ENCODE measurements at regions not wholly inside any gene's neighbourhood (a gene's known extent, or its start where the extent isn't known, plus 50 kb on each side); places are given as distances from the start of the nearest gene placed in this dataset.

GRCh38 chr14:62099091-62099490 is 336.9 kb downstream of the SNAPC1 start:
- H3K4me3 ChIP-seq (ENCODE audit: low read depth in 1 of 3, low read length in 3 of 3) = no peak overlapping the region
- no peaks in the 10 kb centered on the region for H3K27me3 ChIP-seq (ENCODE audit: control insufficient read depth in 4 of 4, insufficient read depth in 4 of 4, low read length in 3 of 4)
- WGBS = 32% methylated on average over 1 of the region's 1 CpG
- no peaks in the 10 kb centered on the region for H3K4me1 ChIP-seq (ENCODE audit: control insufficient read depth in 4 of 4, insufficient read depth in 4 of 4, low read length in 3 of 4)
- no peak for DNase-seq (ENCODE audit: low spot score)
- H3K27ac ChIP-seq (ENCODE audit: low read depth in 1 of 2, low read length in 2 of 2) = no peak overlapping the region
- H3K9ac ChIP-seq (ENCODE audit: low read depth in 1 of 2, low read length in 2 of 2) = no peak overlapping the region
- TF ChIP-seq GABPA (IDR thresholded peaks at IDR 0.05 in 1 of 2, conservative IDR thresholded peaks at IDR 0.05 in 1 of 2) (no peak), FOXA1 (IDR thresholded peaks at IDR 0.05) (no peak), JUND (IDR thresholded peaks at IDR 0.05) (no peak)
- TF ChIP-seq, protein P1, sequence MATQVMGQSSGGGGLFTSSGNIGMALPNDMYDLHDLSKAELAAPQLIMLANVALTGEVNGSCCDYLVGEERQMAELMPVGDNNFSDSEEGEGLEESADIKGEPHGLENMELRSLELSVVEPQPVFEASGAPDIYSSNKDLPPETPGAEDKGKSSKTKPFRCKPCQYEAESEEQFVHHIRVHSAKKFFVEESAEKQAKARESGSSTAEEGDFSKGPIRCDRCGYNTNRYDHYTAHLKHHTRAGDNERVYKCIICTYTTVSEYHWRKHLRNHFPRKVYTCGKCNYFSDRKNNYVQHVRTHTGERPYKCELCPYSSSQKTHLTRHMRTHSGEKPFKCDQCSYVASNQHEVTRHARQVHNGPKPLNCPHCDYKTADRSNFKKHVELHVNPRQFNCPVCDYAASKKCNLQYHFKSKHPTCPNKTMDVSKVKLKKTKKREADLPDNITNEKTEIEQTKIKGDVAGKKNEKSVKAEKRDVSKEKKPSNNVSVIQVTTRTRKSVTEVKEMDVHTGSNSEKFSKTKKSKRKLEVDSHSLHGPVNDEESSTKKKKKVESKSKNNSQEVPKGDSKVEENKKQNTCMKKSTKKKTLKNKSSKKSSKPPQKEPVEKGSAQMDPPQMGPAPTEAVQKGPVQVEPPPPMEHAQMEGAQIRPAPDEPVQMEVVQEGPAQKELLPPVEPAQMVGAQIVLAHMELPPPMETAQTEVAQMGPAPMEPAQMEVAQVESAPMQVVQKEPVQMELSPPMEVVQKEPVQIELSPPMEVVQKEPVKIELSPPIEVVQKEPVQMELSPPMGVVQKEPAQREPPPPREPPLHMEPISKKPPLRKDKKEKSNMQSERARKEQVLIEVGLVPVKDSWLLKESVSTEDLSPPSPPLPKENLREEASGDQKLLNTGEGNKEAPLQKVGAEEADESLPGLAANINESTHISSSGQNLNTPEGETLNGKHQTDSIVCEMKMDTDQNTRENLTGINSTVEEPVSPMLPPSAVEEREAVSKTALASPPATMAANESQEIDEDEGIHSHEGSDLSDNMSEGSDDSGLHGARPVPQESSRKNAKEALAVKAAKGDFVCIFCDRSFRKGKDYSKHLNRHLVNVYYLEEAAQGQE (IDR thresholded peaks at IDR 0.05) = no peak
- TF ChIP-seq, protein P2, sequence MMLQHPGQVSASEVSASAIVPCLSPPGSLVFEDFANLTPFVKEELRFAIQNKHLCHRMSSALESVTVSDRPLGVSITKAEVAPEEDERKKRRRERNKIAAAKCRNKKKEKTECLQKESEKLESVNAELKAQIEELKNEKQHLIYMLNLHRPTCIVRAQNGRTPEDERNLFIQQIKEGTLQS (IDR thresholded peaks at IDR 0.05) = no peak
- no peaks in the 10 kb centered on the region for H3K9me3 ChIP-seq (ENCODE audit: control insufficient read depth in 4 of 4, low read length in 3 of 4)
- H3K36me3 ChIP-seq (ENCODE audit: control insufficient read depth in 4 of 4, insufficient read depth in 3 of 4, low read depth in 1 of 4, low read length in 3 of 4) = no peaks in the 10 kb centered on the region

DNA sequence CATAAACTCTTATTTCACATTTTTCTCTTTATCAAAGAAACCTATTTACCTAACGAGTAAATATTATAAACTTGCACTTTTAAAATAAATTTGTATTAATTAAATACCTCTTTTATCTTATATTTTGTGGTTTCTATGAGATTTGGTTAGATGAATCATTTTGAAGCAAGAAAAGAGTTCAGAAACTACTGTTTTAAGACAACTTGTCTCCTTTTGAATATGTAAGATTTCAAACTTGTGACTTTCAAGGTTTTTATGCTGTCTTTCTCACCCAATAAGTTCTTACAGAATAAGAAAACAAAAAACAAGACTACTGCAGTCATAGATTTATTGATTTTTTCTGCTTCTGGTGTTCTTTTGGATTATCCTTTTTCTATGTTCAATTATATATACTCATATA is 339.0 kb downstream of the SNAPC1 start:
- Histone ChIP-seq H3K9me3 (ENCODE audit: control insufficient read depth in 4 of 4, low read length in 3 of 4) (no peaks in the 10 kb centered on the region), H3K4me1 (ENCODE audit: control insufficient read depth in 4 of 4, insufficient read depth in 4 of 4, low read length in 3 of 4) (no peaks in the 10 kb centered on the region), H3K9ac (ENCODE audit: low read depth in 1 of 2, low read length in 2 of 2) (no peak overlapping the region), H3K27ac (ENCODE audit: low read depth in 1 of 2, low read length in 2 of 2) (no peak overlapping the region), H3K4me3 (ENCODE audit: low read depth in 1 of 3, low read length in 3 of 3) (no peak overlapping the region), H3K27me3 (ENCODE audit: control insufficient read depth in 4 of 4, insufficient read depth in 4 of 4, low read length in 3 of 4) (no peaks in the 10 kb centered on the region), H3K36me3 (ENCODE audit: control insufficient read depth in 4 of 4, insufficient read depth in 3 of 4, low read depth in 1 of 4, low read length in 3 of 4) (no peaks in the 10 kb centered on the region)
- TF ChIP-seq EGR1 (IDR thresholded peaks at IDR 0.05; ENCODE audit: low read depth in 2 of 2) = no peak
- TF ChIP-seq, protein P1 (IDR thresholded peaks at IDR 0.05) = no peak
- TF ChIP-seq SP1 (IDR thresholded peaks at IDR 0.05) = no peak
- no peak for TF ChIP-seq NR2F2 (IDR thresholded peaks at IDR 0.05)
- TF ChIP-seq JUND (IDR thresholded peaks at IDR 0.05) = no peak
- TF ChIP-seq HNF4A (conservative IDR thresholded peaks at IDR 0.05) = no peak
- TF ChIP-seq, protein P3, sequence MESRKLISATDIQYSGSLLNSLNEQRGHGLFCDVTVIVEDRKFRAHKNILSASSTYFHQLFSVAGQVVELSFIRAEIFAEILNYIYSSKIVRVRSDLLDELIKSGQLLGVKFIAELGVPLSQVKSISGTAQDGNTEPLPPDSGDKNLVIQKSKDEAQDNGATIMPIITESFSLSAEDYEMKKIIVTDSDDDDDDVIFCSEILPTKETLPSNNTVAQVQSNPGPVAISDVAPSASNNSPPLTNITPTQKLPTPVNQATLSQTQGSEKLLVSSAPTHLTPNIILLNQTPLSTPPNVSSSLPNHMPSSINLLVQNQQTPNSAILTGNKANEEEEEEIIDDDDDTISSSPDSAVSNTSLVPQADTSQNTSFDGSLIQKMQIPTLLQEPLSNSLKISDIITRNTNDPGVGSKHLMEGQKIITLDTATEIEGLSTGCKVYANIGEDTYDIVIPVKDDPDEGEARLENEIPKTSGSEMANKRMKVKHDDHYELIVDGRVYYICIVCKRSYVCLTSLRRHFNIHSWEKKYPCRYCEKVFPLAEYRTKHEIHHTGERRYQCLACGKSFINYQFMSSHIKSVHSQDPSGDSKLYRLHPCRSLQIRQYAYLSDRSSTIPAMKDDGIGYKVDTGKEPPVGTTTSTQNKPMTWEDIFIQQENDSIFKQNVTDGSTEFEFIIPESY (IDR thresholded peaks at IDR 0.05) = no peak
- TF ChIP-seq, protein P4, sequence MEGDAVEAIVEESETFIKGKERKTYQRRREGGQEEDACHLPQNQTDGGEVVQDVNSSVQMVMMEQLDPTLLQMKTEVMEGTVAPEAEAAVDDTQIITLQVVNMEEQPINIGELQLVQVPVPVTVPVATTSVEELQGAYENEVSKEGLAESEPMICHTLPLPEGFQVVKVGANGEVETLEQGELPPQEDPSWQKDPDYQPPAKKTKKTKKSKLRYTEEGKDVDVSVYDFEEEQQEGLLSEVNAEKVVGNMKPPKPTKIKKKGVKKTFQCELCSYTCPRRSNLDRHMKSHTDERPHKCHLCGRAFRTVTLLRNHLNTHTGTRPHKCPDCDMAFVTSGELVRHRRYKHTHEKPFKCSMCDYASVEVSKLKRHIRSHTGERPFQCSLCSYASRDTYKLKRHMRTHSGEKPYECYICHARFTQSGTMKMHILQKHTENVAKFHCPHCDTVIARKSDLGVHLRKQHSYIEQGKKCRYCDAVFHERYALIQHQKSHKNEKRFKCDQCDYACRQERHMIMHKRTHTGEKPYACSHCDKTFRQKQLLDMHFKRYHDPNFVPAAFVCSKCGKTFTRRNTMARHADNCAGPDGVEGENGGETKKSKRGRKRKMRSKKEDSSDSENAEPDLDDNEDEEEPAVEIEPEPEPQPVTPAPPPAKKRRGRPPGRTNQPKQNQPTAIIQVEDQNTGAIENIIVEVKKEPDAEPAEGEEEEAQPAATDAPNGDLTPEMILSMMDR (IDR thresholded peaks at IDR 0.05; ENCODE audit: low read depth, low read length, missing input control) = no peak
- no peak for DNase-seq (ENCODE audit: low spot score)
- 56% methylated on average over 1 of the region's 1 CpG for WGBS
